Fibroblast of skin of right biceps (primary cell): ENCODE measurements at regions not wholly inside any gene's neighbourhood (a gene's known extent, or its start where the extent isn't known, plus 50 kb on each side); places are given as distances from the start of the nearest gene placed in this dataset.
A peak's percentile ranks its signal among the peaks of the same experiment; 100 is the strongest.

Source experiments
- DNase-seq: peaks from one replicate; pipeline ENCODE4 v3.0.0-alpha.2; 2013

DNA sequence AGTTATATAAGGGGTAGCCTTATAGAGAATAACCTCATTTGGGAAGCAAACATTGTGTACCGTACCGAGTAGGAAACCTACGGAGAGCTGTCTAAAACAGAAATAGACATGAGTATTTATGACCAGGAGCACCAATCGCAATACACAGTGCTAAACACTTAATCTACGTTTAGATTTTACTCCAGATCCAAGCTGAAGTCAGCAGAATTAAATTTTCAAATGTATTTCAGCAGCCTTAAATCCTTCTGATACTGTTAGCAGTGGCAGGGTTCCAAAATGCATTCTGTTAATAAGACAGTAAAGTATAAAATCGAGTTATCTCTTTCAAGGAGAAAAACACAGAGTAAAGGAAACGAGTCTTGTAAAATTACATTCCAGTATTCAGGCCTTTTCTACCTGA is 118.1 kb upstream of the ZNF521 start:
- no peak for DNase-seq

- DNase-seq: no peak
These were observed 117.5 kb upstream of the ZNF521 start for GRCh38 chr18:25469489-25469888.

GRCh38 chr18:25467226-25467987 is 115.4 kb upstream of the ZNF521 start:
- DNase-seq: peak; percentile 68

GRCh38 chr18:25465152-25465732 is 113.3 kb upstream of the ZNF521 start:
- DNase-seq: no peak

DNA sequence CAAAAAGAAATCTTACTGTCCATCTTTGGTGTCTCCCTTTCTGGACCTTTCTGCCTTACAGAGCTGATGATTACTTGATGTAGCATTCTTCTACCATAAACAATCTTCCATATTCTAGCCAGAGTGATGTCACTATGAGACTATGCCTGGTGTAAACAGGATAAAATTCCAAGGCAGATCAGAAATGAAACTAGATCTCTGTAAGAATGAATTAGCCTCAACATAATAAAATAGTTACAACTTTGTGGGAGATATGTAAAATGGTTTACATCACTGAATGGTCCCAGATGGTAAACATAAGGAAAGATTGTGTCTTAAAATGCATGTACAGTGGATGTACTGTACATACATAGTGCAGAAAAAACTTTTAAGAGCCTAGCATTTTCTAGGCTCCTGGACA is 112.3 kb upstream of the ZNF521 start:
- peak; percentile 83 for DNase-seq

DNA sequence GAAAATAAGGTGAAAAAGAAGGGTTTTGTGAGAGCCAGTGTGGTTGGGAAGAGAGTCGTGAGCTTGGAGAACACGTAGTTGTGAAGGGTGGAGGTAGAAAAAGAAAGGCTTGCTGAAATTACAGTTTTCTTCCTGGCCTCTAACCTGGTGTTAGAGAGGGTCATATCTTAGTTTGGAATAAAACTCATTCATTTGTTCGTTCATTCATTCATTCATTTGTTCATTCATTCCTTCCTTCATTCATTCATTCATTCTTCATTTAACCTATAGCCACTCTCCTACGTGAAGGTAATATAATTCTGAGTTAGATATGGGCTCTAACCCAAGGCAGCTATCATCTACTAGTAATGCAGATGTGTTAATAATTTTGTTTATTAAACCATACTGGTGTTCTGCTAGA is 111.8 kb upstream of the ZNF521 start:
- DNase-seq: no peak

- DNase-seq: peak; percentile 15
These were observed 107.8 kb upstream of the ZNF521 start for GRCh38 chr18:25459814-25460213.

DNA sequence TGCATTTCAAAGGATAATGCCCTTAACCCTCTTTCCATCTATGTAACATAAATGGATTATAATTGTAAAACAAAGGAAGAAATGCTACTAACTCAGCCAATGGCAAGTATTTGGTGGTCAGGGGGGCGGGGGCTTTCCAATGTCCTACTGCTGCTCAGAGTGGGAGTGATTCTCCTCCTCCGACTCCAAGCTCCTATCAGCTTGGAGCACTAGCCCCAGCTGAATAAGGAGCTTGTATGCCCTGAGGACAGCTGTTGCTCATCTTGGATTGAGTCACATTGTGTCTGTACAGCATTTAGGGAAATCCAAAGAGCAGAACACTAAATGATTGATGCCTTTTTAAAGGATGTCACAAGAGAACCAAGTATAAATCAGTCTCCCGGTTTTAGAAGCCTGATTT is 105.6 kb upstream of the ZNF521 start:
- peak; percentile 71 for DNase-seq

GRCh38 chr18:25457126-25457525 is 105.2 kb upstream of the ZNF521 start:
- peak; percentile 52 for DNase-seq

- DNase-seq: peak; percentile 29
These were observed 104.5 kb upstream of the ZNF521 start for GRCh38 chr18:25456334-25457010.

DNA sequence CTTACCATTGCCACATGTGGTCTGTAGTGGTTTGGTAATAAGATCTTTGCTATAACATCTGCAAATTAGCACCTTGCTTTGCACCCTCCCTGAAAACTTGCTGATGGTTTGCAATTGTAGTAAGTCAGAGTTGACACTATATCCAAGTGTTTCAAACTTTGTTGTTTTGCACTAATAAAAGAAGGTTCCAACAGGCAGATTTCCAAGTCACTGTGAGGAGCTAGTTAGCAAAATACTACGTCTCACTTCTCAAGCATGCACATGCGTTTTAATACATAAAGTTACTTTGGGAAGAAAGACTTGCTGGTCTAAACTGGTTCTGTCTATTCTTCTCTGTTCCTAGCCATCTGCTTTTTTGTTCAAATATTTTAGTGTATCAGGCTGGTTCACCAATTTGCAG is 103.7 kb upstream of the ZNF521 start:
- DNase-seq: no peak

GRCh38 chr18:25455159-25455558 is 103.2 kb upstream of the ZNF521 start:
- no peak for DNase-seq

DNA sequence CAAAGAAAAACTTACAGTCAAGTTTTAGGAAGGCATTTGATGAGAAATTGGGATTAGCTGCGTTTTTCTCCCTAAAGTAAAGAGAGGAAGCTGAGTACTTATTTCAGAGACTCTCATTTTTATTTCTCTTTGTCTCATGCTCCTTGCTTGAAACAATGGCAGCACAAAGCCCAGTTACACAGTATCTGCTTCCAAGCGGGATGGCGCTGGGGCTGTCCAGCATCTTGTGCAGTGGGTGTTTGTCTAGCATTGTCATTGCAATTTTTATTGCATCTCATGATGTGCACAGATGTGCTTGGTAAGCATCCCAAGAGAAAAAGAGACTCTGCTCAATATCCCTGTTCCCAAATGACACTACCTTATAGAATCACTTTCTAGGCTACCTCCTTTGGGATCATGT is 102.8 kb upstream of the ZNF521 start:
- DNase-seq: no peak

DNA sequence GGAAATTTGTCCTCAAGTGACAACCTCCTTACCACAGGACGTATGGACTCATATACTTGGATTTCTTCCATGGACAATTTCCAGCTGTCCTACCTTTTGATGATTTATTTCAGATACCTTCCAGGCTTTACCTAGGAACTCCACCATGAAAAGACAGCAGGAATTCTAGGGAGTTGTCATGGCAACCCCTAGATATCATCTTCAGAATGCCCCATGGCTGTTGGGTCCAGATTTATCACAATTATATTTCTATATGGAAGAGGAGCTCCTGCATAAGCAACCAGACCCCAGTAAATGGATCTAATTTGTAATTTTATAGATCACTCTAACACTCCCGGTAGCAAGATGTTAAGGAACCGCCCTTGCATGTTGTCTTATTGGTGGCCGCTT is 102.3 kb upstream of the ZNF521 start:
- no peak for DNase-seq

- peak; percentile 84 for DNase-seq
These were observed 101.7 kb upstream of the ZNF521 start for GRCh38 chr18:25453556-25454269.

GRCh38 chr18:25451077-25451658 is 99.2 kb upstream of the ZNF521 start:
- no peak for DNase-seq

GRCh38 chr18:25449046-25449445 is 97.1 kb upstream of the ZNF521 start:
- DNase-seq: no peak

- DNase-seq: no peak
These were observed 95.0 kb upstream of the ZNF521 start for GRCh38 chr18:25446972-25447371.

DNA sequence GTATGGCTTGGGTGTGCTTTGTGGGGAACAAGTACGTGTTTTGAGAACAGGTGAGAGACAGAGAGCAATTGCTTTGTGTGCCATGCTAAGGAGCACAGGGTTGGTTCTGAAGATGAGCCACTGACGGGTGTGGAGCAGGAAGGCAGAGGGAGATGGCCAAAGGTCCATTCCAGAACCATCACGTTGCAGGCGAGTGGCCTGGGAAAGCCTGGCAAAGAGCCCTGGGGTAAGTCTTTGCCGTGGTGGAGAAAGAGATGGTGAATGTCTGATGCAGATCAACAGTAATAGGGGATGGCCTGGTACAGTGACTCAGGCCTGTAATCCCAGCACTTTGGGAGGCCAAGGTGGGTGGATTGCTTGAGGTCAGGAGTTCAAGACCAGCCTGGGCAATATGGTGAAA is 93.5 kb upstream of the ZNF521 start:
- no peak for DNase-seq

DNA sequence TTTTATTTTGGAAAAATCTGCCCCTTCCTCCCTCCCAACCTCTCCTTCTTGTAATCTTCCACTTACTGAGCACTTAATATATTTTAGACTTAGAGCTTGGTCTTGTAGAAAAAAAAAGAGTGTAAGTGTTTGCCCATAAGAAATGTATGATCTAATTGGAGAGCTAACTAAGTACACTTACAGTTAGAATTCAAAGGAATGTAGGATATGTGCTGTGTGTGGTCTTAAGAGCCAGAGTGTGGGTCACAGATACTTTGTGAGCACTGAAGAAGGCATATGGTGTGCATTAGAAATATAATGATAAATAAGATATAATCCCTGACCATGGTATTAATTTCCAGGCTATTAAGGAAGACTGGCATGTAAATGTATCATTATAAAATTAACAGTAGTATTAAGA is 91.8 kb upstream of the ZNF521 start:
- peak; percentile 59 for DNase-seq

- no peak for DNase-seq
These were observed 83.3 kb upstream of the ZNF521 start for GRCh38 chr18:25435149-25435782.

GRCh38 chr18:25434745-25435144 is 82.8 kb upstream of the ZNF521 start:
- DNase-seq: peak; percentile 12

- no peak for DNase-seq
These were observed 81.6 kb upstream of the ZNF521 start for GRCh38 chr18:25433590-25433989.
